B cell (primary cell): ENCODE measurements at regions not wholly inside any gene's neighbourhood (a gene's known extent, or its start where the extent isn't known, plus 50 kb on each side); places are given as distances from the start of the nearest gene placed in this dataset.

Experiments
- ATAC-seq: fragments of 200-7000 bp; cut with Tn5 transposase; one replicate; pipeline ENCODE4 v1.10.0; 2021; ENCODE audit warnings: low read depth, mild to moderate bottlenecking, moderate number of reproducible peaks, moderate library complexity
- CTCF ChIA-PET: fragments of 350-600 bp; sonication (Branson Sonifier 250); formaldehyde crosslinking; loops from one replicate; lab custom pipeline; 2021; ENCODE audit warnings: antibody characterized with exemption, inconsistent platforms; lab: Charles Lee
- POLR2A ChIA-PET: fragments of 350-600 bp; sonication (Branson Sonifier 250); formaldehyde crosslinking; loops from one replicate; lab custom pipeline; 2021; ENCODE audit warnings: antibody characterized with exemption; lab: Charles Lee
- DNase-seq: peaks from one replicate; pipeline ENCODE4 v3.0.0; 2013
- H2AFZ ChIP-seq: 2 replicates; pipeline ENCODE4 v1.6.1; 2012; ENCODE audit warnings: mild to moderate bottlenecking, low read depth, low read length; ENCODE audit not compliant: insufficient read depth, poor library complexity, severe bottlenecking
- H3K27ac ChIP-seq, 2 donors: 1 replicate in 1 of 2; 2 replicates in 1 of 2; pipeline ENCODE4 v1.5.1; 2012 to 2013; ENCODE audit warnings: low read length in 2 of 2, mild to moderate bottlenecking in 2 of 2, moderate library complexity in 1 of 2
- H3K27me3 ChIP-seq, 4 experiments: fragments of 200-600 bp in 1 of 4; sonication (generic) in 1 of 4; replicated peaks in 1 of 4; 1 replicate in 2 of 4; 2 replicates in 2 of 4; pipeline versions ENCODE4 v1.6.1 to v1.7.0; 2013 to 2016; ENCODE audit warnings: low read length in 3 of 4, mild to moderate bottlenecking in 2 of 4, mixed read lengths in 1 of 4, moderate library complexity in 1 of 4; ENCODE audit not compliant: insufficient read depth in 4 of 4, control insufficient read depth in 3 of 4; ENCODE audit errors: control extremely low read depth in 1 of 4
- H3K36me3 ChIP-seq, 2 experiments: replicated peaks in 1 of 2; 1 replicate in 1 of 2; 2 replicates in 1 of 2; pipeline versions ENCODE4 v1.6.1 to v1.7.1; 2013; ENCODE audit warnings: low read length in 1 of 2; ENCODE audit not compliant: insufficient read depth in 2 of 2, control insufficient read depth in 1 of 2; ENCODE audit errors: control extremely low read depth in 1 of 2, extremely low read depth in 1 of 2
- H3K4me1 ChIP-seq, 2 donors: fragments of 200-600 bp in 1 of 2; sonication (generic) in 1 of 2; 1 replicate in 1 of 2; 2 replicates in 1 of 2; pipeline versions ENCODE4 v1.5.1 to v1.6.1; 2013 to 2017; ENCODE audit warnings: low read length in 2 of 2; ENCODE audit not compliant: control insufficient read depth in 2 of 2, insufficient read depth in 2 of 2
- H3K4me2 ChIP-seq: replicated peaks from 2 replicates; pipeline ENCODE3; 2012; ENCODE audit warnings: mild to moderate bottlenecking, low read depth, low read length; ENCODE audit not compliant: poor library complexity, severe bottlenecking
- H3K4me3 ChIP-seq, 5 experiments: fragments of 200-600 bp in 1 of 5; sonication (generic) in 1 of 5; 1 replicate in 3 of 5; 2 replicates in 2 of 5; pipeline versions ENCODE4 v1.5.1 to v1.7.0; 2011 to 2016; ENCODE audit warnings: low read length in 4 of 5, mild to moderate bottlenecking in 4 of 5, low read depth in 2 of 5, control low read depth in 1 of 5, moderate library complexity in 1 of 5; ENCODE audit not compliant: insufficient read depth in 1 of 5; ENCODE audit errors: control extremely low read depth in 1 of 5, extremely low read depth in 1 of 5
- H3K79me2 ChIP-seq: fragments of 200-600 bp; sonication (generic); one replicate; pipeline ENCODE4 v1.6.0; 2016; ENCODE audit warnings: low read length; ENCODE audit not compliant: control insufficient read depth, insufficient read depth
- H3K9ac ChIP-seq: fragments of 200-600 bp; sonication (generic); 2 replicates; pipeline ENCODE4 v1.6.1; 2017; ENCODE audit warnings: mild to moderate bottlenecking, low read length, moderate library complexity
- H3K9me3 ChIP-seq, 3 donors: one replicate each; pipeline versions ENCODE4 v1.6.1 to v1.7.1; 2013; ENCODE audit warnings: low read length in 2 of 3; ENCODE audit not compliant: control insufficient read depth in 2 of 3, insufficient read depth in 1 of 3; ENCODE audit errors: control extremely low read depth in 1 of 3
- H4K20me1 ChIP-seq: 2 replicates; pipeline ENCODE4 v1.6.0; 2012; ENCODE audit warnings: mild to moderate bottlenecking, low read length; ENCODE audit not compliant: insufficient read depth, control insufficient read depth, poor library complexity, severe bottlenecking
- H3K27ac Mint-ChIP-seq: one replicate; pipeline ENCODE4 v1.8.0; 2021; ENCODE audit warnings: mixed read lengths
- H3K27me3 Mint-ChIP-seq: one replicate; pipeline ENCODE4 v1.8.0; 2021; ENCODE audit warnings: mixed read lengths
- H3K4me1 Mint-ChIP-seq: one replicate; pipeline ENCODE4 v1.8.0; 2021; ENCODE audit warnings: mixed read lengths
- H3K4me3 Mint-ChIP-seq: one replicate; pipeline ENCODE4 v1.8.0; 2021; ENCODE audit warnings: mixed read lengths
- H3K9me3 Mint-ChIP-seq: one replicate; pipeline ENCODE4 v1.8.0; 2022; ENCODE audit warnings: mixed read lengths; ENCODE audit not compliant: insufficient read depth
- CTCF ChIP-seq: fragments of 200-600 bp; IDR thresholded peaks from one replicate; pipeline ENCODE4 v1.8.0; 2022; ENCODE audit warnings: antibody characterized with exemption, mild to moderate bottlenecking
- EZH2 ChIP-seq: IDR thresholded peaks from 2 replicates; pipeline ENCODE4 v1.6.1; 2012; ENCODE audit warnings: borderline replicate concordance, low read depth, mild to moderate bottlenecking, moderate library complexity, low read length; ENCODE audit not compliant: insufficient read depth, poor library complexity, severe bottlenecking
- WGBS: methylation state at CpG from one replicate; pipeline ENCODE4 v1.1.5; 2013; ENCODE audit warnings: missing lambda C conversion rate; ENCODE audit not compliant: insufficient coverage; 5-methylcytosine and 5-hydroxymethylcytosine counted together
- intact Hi-C: fragments of 100-400 bp; cut with micrococcal nuclease; formaldehyde crosslinking; loops from one replicate; pipeline ENCODE4 v1.10.0; 2022

GRCh38 chr18:41700416-41700815 is 254.6 kb upstream of the PIK3C3 start:
- H3K36me3 ChIP-seq = no peaks in the 10 kb centered on the region
- DNase-seq (no peak), ATAC-seq (no peak)
- H2AFZ ChIP-seq = no peak overlapping the region
- no peak overlapping the region for H3K27ac Mint-ChIP-seq
- TF ChIP-seq CTCF = no peak
- no peak for TF ChIP-seq EZH2
- no peak overlapping the region for H3K27ac ChIP-seq
- intact Hi-C loops = no loop called here
- no peak overlapping the region for H3K4me2 ChIP-seq
- ChIA-PET POLR2A (no interaction called here), CTCF (no interaction called here)
- H3K9me3 Mint-ChIP-seq = no peaks in the 10 kb centered on the region
- WGBS = no CpG with 5 or more reads among the region's 4 CpGs
- H4K20me1 ChIP-seq = no peaks in the 10 kb centered on the region
- no peak overlapping the region for H3K4me3 ChIP-seq
- no peaks in the 10 kb centered on the region for H3K27me3 Mint-ChIP-seq
- no peaks in the 10 kb centered on the region for H3K9me3 ChIP-seq
- H3K4me1 ChIP-seq = no peaks in the 10 kb centered on the region
- no peak overlapping the region for H3K4me3 Mint-ChIP-seq
- no peaks in the 10 kb centered on the region for H3K79me2 ChIP-seq
- H3K27me3 ChIP-seq = no peaks in the 10 kb centered on the region
- no peak overlapping the region for H3K9ac ChIP-seq
- no peaks in the 10 kb centered on the region for H3K4me1 Mint-ChIP-seq

- Histone ChIP-seq H2AFZ (no peak overlapping the region), H3K36me3 (no peaks in the 10 kb centered on the region), H3K9me3 (peaks cover 0 to 2% (median 0%) of the 10 kb centered on the region in 3 donors), H3K4me1 (no peaks in the 10 kb centered on the region), H3K9ac (no peak overlapping the region), H3K27me3 (no peaks in the 10 kb centered on the region), H3K4me2 (no peak overlapping the region), H3K79me2 (no peaks in the 10 kb centered on the region), H4K20me1 (no peaks in the 10 kb centered on the region), H3K27ac (no peak overlapping the region), H3K4me3 (no peak overlapping the region)
- POLR2A ChIA-PET = no interaction called here
- Mint-ChIP-seq H3K27me3 (no peaks in the 10 kb centered on the region), H3K4me3 (no peak overlapping the region), H3K27ac (no peak overlapping the region), H3K4me1 (no peaks in the 10 kb centered on the region), H3K9me3 (no peaks in the 10 kb centered on the region)
- TF ChIP-seq CTCF (no peak), EZH2 (no peak)
- CTCF ChIA-PET = no interaction called here
- intact Hi-C loops = no loop called here
- ATAC-seq (no peak), DNase-seq (no peak)
These were observed 259.6 kb upstream of the PIK3C3 start for GRCh38 chr18:41695441-41695840.
